ENCODE measurements at regions not wholly inside any gene's neighbourhood (a gene's known extent, or its start where the extent isn't known, plus 50 kb on each side); places are given as distances from the start of the nearest gene placed in this dataset.

DNA sequence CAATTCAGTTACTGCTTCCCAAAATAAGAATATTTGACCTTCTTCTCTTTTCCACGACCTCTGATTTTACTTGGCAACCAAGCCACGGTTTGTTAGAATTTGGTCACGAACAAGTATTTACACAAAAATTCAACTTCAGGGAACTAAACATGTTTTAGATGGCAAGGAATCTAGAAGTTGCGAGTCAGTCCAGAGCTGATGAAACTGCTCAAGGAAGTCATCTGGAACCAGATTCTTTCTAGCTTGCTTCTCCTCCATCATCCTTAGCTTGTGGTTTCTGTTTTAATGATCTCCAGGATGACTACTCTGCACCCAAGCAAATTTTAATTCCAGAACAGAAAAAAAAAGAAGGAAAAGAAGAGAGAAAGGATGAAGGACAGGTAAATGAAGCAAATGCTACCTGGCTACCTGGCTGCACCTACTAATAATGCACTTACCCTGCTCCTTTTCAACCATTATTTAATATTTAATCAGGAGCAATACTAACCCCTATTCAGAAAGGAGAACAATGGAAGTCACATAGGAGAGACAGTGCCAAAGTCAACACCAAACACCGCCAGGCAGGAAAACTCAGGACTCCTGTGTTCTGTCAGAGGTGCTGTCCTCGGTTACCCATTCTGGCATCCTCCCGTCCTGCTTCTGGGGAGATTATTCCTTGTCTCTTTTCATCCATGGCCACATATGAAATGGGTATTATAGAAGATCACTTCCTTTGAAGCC lies 54.2 kb upstream of the RGS7 start (continued):
- TF ChIP-seq HMGXB4 (CRISPR knock-in tag; IDR thresholded peaks at IDR 0.05; ENCODE audit: borderline replicate concordance in 1 of 2, low read depth in 1 of 2), result no peak
- no peak for TF ChIP-seq MATR3 (CRISPR knock-in tag; IDR thresholded peaks at IDR 0.05)
- TF ChIP-seq ATF1 (CRISPR knock-in tag; IDR thresholded peaks at IDR 0.05), result no peak
- no peak for TF ChIP-seq PPARG (CRISPR knock-in tag; conservative IDR thresholded peaks at IDR 0.05)
- TF ChIP-seq, protein P1, sequence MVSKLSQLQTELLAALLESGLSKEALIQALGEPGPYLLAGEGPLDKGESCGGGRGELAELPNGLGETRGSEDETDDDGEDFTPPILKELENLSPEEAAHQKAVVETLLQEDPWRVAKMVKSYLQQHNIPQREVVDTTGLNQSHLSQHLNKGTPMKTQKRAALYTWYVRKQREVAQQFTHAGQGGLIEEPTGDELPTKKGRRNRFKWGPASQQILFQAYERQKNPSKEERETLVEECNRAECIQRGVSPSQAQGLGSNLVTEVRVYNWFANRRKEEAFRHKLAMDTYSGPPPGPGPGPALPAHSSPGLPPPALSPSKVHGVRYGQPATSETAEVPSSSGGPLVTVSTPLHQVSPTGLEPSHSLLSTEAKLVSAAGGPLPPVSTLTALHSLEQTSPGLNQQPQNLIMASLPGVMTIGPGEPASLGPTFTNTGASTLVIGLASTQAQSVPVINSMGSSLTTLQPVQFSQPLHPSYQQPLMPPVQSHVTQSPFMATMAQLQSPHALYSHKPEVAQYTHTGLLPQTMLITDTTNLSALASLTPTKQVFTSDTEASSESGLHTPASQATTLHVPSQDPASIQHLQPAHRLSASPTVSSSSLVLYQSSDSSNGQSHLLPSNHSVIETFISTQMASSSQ (IDR thresholded peaks at IDR 0.05; ENCODE audit: low read depth), result no peak
- TF ChIP-seq, protein P1 (CRISPR knock-in tag; IDR thresholded peaks at IDR 0.05; ENCODE audit: borderline replicate concordance), result no peak
- no peak for TF ChIP-seq ZSCAN29 (CRISPR knock-in tag; conservative IDR thresholded peaks at IDR 0.05)
- no peak for TF ChIP-seq E2F2 (CRISPR knock-in tag; IDR thresholded peaks at IDR 0.05; ENCODE audit: borderline replicate concordance)
